ENCODE measurements at regions not wholly inside any gene's neighbourhood (a gene's known extent, or its start where the extent isn't known, plus 50 kb on each side); places are given as distances from the start of the nearest gene placed in this dataset.

GRCh38 chr20:22430746-22431168 lies 153.6 kb downstream of the FOXA2 start (continued):
- TF ChIP-seq, protein P1, sequence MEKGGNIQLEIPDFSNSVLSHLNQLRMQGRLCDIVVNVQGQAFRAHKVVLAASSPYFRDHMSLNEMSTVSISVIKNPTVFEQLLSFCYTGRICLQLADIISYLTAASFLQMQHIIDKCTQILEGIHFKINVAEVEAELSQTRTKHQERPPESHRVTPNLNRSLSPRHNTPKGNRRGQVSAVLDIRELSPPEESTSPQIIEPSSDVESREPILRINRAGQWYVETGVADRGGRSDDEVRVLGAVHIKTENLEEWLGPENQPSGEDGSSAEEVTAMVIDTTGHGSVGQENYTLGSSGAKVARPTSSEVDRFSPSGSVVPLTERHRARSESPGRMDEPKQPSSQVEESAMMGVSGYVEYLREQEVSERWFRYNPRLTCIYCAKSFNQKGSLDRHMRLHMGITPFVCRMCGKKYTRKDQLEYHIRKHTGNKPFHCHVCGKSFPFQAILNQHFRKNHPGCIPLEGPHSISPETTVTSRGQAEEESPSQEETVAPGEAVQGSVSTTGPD (CRISPR knock-in tag; IDR thresholded peaks at IDR 0.05), result peak; percentile 54; the same call in 1 of the 2 replicates
- 0 out of 2 replicates have a peak, but pooled peaks have one; percentile 0 for TF ChIP-seq TEAD2 (CRISPR knock-in tag; IDR thresholded peaks at IDR 0.05)
- peak; percentile 70; the same call in 1 of the 2 replicates for TF ChIP-seq ZNF879 (CRISPR knock-in tag; IDR thresholded peaks at IDR 0.05)
- no peak; the same call in 1 of the 2 replicates for TF ChIP-seq ZNF460 (CRISPR knock-in tag; IDR thresholded peaks at IDR 0.05; ENCODE audit: borderline replicate concordance)
- TF ChIP-seq ZZZ3 (CRISPR knock-in tag; IDR thresholded peaks at IDR 0.05; ENCODE audit: borderline replicate concordance), result 0 out of 2 replicates have a peak, but pooled peaks have one; percentile 28
- TF ChIP-seq ZNF335 (CRISPR knock-in tag; IDR thresholded peaks at IDR 0.05), result 0 out of 2 replicates have a peak, but pooled peaks have one; percentile 70
- TF ChIP-seq DMAP1 (CRISPR knock-in tag; IDR thresholded peaks at IDR 0.05), result peak; percentile 76; the same call in 1 of the 2 replicates
- TF ChIP-seq, protein P2, sequence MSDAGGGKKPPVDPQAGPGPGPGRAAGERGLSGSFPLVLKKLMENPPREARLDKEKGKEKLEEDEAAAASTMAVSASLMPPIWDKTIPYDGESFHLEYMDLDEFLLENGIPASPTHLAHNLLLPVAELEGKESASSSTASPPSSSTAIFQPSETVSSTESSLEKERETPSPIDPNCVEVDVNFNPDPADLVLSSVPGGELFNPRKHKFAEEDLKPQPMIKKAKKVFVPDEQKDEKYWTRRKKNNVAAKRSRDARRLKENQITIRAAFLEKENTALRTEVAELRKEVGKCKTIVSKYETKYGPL (CRISPR knock-in tag; IDR thresholded peaks at IDR 0.05), result no peak
- peak; percentile 100 for TF ChIP-seq FOXA3 (CRISPR knock-in tag; IDR thresholded peaks at IDR 0.05)
- TF ChIP-seq RXRB (CRISPR knock-in tag; IDR thresholded peaks at IDR 0.05; ENCODE audit: borderline replicate concordance), result peak; percentile 99
- TF ChIP-seq ZBTB38 (CRISPR knock-in tag; IDR thresholded peaks at IDR 0.05), result peak; percentile 93
- 0 out of 2 replicates have a peak, but pooled peaks have one; percentile 68 for TF ChIP-seq PRDM4 (CRISPR knock-in tag; IDR thresholded peaks at IDR 0.05; ENCODE audit: borderline replicate concordance)
- TF ChIP-seq HOXA7 (CRISPR knock-in tag; IDR thresholded peaks at IDR 0.05), result no peak
- peak; percentile 98 for TF ChIP-seq ELF3 (CRISPR knock-in tag; IDR thresholded peaks at IDR 0.05)
- TF ChIP-seq BCL6 (CRISPR knock-in tag; IDR thresholded peaks at IDR 0.05), result peak; percentile 92
- TF ChIP-seq, protein P3, sequence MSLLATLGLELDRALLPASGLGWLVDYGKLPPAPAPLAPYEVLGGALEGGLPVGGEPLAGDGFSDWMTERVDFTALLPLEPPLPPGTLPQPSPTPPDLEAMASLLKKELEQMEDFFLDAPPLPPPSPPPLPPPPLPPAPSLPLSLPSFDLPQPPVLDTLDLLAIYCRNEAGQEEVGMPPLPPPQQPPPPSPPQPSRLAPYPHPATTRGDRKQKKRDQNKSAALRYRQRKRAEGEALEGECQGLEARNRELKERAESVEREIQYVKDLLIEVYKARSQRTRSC (CRISPR knock-in tag; IDR thresholded peaks at IDR 0.05; ENCODE audit: low read depth), result no peak
- TF ChIP-seq MZF1 (CRISPR knock-in tag; IDR thresholded peaks at IDR 0.05; ENCODE audit: borderline replicate concordance), result no peak
- peak; percentile 77; the same call in 1 of the 2 replicates for TF ChIP-seq ZNF12 (CRISPR knock-in tag; IDR thresholded peaks at IDR 0.05)
- TF ChIP-seq, protein P4, sequence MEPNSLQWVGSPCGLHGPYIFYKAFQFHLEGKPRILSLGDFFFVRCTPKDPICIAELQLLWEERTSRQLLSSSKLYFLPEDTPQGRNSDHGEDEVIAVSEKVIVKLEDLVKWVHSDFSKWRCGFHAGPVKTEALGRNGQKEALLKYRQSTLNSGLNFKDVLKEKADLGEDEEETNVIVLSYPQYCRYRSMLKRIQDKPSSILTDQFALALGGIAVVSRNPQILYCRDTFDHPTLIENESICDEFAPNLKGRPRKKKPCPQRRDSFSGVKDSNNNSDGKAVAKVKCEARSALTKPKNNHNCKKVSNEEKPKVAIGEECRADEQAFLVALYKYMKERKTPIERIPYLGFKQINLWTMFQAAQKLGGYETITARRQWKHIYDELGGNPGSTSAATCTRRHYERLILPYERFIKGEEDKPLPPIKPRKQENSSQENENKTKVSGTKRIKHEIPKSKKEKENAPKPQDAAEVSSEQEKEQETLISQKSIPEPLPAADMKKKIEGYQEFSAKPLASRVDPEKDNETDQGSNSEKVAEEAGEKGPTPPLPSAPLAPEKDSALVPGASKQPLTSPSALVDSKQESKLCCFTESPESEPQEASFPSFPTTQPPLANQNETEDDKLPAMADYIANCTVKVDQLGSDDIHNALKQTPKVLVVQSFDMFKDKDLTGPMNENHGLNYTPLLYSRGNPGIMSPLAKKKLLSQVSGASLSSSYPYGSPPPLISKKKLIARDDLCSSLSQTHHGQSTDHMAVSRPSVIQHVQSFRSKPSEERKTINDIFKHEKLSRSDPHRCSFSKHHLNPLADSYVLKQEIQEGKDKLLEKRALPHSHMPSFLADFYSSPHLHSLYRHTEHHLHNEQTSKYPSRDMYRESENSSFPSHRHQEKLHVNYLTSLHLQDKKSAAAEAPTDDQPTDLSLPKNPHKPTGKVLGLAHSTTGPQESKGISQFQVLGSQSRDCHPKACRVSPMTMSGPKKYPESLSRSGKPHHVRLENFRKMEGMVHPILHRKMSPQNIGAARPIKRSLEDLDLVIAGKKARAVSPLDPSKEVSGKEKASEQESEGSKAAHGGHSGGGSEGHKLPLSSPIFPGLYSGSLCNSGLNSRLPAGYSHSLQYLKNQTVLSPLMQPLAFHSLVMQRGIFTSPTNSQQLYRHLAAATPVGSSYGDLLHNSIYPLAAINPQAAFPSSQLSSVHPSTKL (CRISPR knock-in tag; IDR thresholded peaks at IDR 0.05), result peak; percentile 99

Data from HepG2 (cell line).